SJCRH30 (cell line): ENCODE measurements at regions not wholly inside any gene's neighbourhood (a gene's known extent, or its start where the extent isn't known, plus 50 kb on each side); places are given as distances from the start of the nearest gene placed in this dataset.
A peak's percentile ranks its signal among the peaks of the same experiment; 100 is the strongest.

ENCODE experiments used
- DNase-seq, 2 experiments: peaks; one replicate each; pipeline ENCODE4 v3.0.0-alpha.2; 2015 to 2020
- H3K27ac ChIP-seq: fragments of 250-450 bp; sonication (Bioruptor Pico); 2 replicates; pipeline ENCODE4 v1.5.1; 2020; ENCODE audit warnings: mild to moderate bottlenecking, moderate library complexity
- H3K27me3 ChIP-seq: fragments of 250-450 bp; sonication (Bioruptor Pico); 2 replicates; pipeline ENCODE4 v1.5.1; 2020; ENCODE audit warnings: mild to moderate bottlenecking, moderate library complexity
- H3K36me3 ChIP-seq: fragments of 250-450 bp; sonication (Bioruptor Pico); 2 replicates; pipeline ENCODE4 v1.5.1; 2020; ENCODE audit warnings: mild to moderate bottlenecking, moderate library complexity
- H3K4me1 ChIP-seq: fragments of 250-450 bp; sonication (Bioruptor Pico); 2 replicates; pipeline ENCODE4 v1.5.1; 2020; ENCODE audit warnings: mild to moderate bottlenecking, moderate library complexity
- H3K4me3 ChIP-seq: fragments of 250-450 bp; sonication (Bioruptor Pico); 2 replicates; pipeline ENCODE4 v1.5.1; 2020; ENCODE audit warnings: mild to moderate bottlenecking, moderate library complexity
- H3K9me3 ChIP-seq: fragments of 250-450 bp; sonication (Bioruptor Pico); replicated peaks from 2 replicates; pipeline ENCODE4 v1.5.1; 2020; ENCODE audit warnings: mild to moderate bottlenecking, moderate library complexity

- Histone ChIP-seq H3K27ac (peak overlapping the region; percentile 91), H3K36me3 (no peaks in the 10 kb centered on the region), H3K9me3 (no peaks in the 10 kb centered on the region), H3K4me1 (peaks cover 52% of the 10 kb centered on the region), H3K27me3 (no peaks in the 10 kb centered on the region), H3K4me3 (peak overlapping the region; percentile 7; the same call in 1 of the 2 replicates)
- peak; percentile 88 to 94 for DNase-seq
These were observed 173.7 kb downstream of the ACKR3 start for GRCh38 chr2:236743039-236743920.

- peak overlapping the region; percentile 91 for H3K27ac ChIP-seq
- no peak for DNase-seq
- no peaks in the 10 kb centered on the region for H3K27me3 ChIP-seq
- no peaks in the 10 kb centered on the region for H3K36me3 ChIP-seq
- peaks cover 58% of the 10 kb centered on the region for H3K4me1 ChIP-seq
- no peaks in the 10 kb centered on the region for H3K9me3 ChIP-seq
- no peak overlapping the region for H3K4me3 ChIP-seq
These were observed 174.3 kb downstream of the ACKR3 start for GRCh38 chr2:236743921-236744280.

GRCh38 chr2:236744281-236744705 lies 174.7 kb downstream of the ACKR3 start:
- Histone ChIP-seq H3K4me1 (peaks cover 62% of the 10 kb centered on the region), H3K27ac (peak overlapping the region; percentile 91), H3K4me3 (no peak overlapping the region), H3K9me3 (no peaks in the 10 kb centered on the region), H3K27me3 (no peaks in the 10 kb centered on the region), H3K36me3 (no peaks in the 10 kb centered on the region)
- DNase-seq = peak; percentile 82 to 83

- Histone ChIP-seq H3K9me3 (no peaks in the 10 kb centered on the region), H3K36me3 (no peaks in the 10 kb centered on the region), H3K4me3 (no peak overlapping the region), H3K27me3 (no peaks in the 10 kb centered on the region), H3K4me1 (peaks cover 66% of the 10 kb centered on the region), H3K27ac (peak overlapping the region; percentile 91)
- DNase-seq = peak; percentile 65 to 78
These were observed 175.1 kb downstream of the ACKR3 start for GRCh38 chr2:236744716-236745115.

- Histone ChIP-seq H3K36me3 (no peaks in the 10 kb centered on the region), H3K4me3 (no peak overlapping the region), H3K4me1 (peaks cover 66% of the 10 kb centered on the region), H3K27ac (peak overlapping the region; percentile 91), H3K9me3 (no peaks in the 10 kb centered on the region), H3K27me3 (no peaks in the 10 kb centered on the region)
- peak; percentile 83 to 84 for DNase-seq
These were observed 176.0 kb downstream of the ACKR3 start for GRCh38 chr2:236745420-236746210.

- no peak for DNase-seq
- H3K4me1 ChIP-seq = peaks cover 66% of the 10 kb centered on the region
- no peak overlapping the region; the same call in 1 of the 2 replicates for H3K27ac ChIP-seq
- H3K36me3 ChIP-seq = no peaks in the 10 kb centered on the region
- no peaks in the 10 kb centered on the region for H3K9me3 ChIP-seq
- no peak overlapping the region for H3K4me3 ChIP-seq
- no peaks in the 10 kb centered on the region for H3K27me3 ChIP-seq
These were observed 177.2 kb downstream of the ACKR3 start for GRCh38 chr2:236746833-236747232.

GRCh38 chr2:236747426-236747825 lies 177.8 kb downstream of the ACKR3 start:
- peaks cover 62% of the 10 kb centered on the region for H3K4me1 ChIP-seq
- DNase-seq = no peak

GRCh38 chr2:236747925-236748324 lies 178.3 kb downstream of the ACKR3 start:
- H3K4me3 ChIP-seq = no peak overlapping the region
- no peak overlapping the region for H3K27ac ChIP-seq
- peaks cover 59% of the 10 kb centered on the region for H3K4me1 ChIP-seq
- H3K9me3 ChIP-seq = no peaks in the 10 kb centered on the region
- no peaks in the 10 kb centered on the region for H3K36me3 ChIP-seq
- no peaks in the 10 kb centered on the region for H3K27me3 ChIP-seq
- DNase-seq = no peak

More at GRCh38 chr2:236747426-236747825, 177.8 kb downstream of the ACKR3 start:
- no peak overlapping the region for H3K4me3 ChIP-seq
- H3K36me3 ChIP-seq = no peaks in the 10 kb centered on the region
- H3K27ac ChIP-seq = no peak overlapping the region
- H3K9me3 ChIP-seq = no peaks in the 10 kb centered on the region
- no peaks in the 10 kb centered on the region for H3K27me3 ChIP-seq

- DNase-seq = no peak
These were observed 178.8 kb downstream of the ACKR3 start for GRCh38 chr2:236748385-236748784.

GRCh38 chr2:236748801-236749200 lies 179.2 kb downstream of the ACKR3 start:
- Histone ChIP-seq H3K9me3 (no peaks in the 10 kb centered on the region), H3K27ac (peak overlapping the region; percentile 43), H3K36me3 (no peaks in the 10 kb centered on the region), H3K4me1 (peaks cover 59% of the 10 kb centered on the region), H3K27me3 (no peaks in the 10 kb centered on the region), H3K4me3 (no peak overlapping the region)
- DNase-seq = peak; percentile 85 to 90

More at GRCh38 chr2:236748385-236748784, 178.8 kb downstream of the ACKR3 start:
- Histone ChIP-seq H3K27ac (peak overlapping the region; percentile 43), H3K36me3 (no peaks in the 10 kb centered on the region), H3K4me3 (no peak overlapping the region), H3K4me1 (peaks cover 59% of the 10 kb centered on the region), H3K27me3 (no peaks in the 10 kb centered on the region), H3K9me3 (no peaks in the 10 kb centered on the region)

GRCh38 chr2:236749346-236749745 lies 179.7 kb downstream of the ACKR3 start:
- Histone ChIP-seq H3K27me3 (no peaks in the 10 kb centered on the region), H3K36me3 (no peaks in the 10 kb centered on the region), H3K9me3 (no peaks in the 10 kb centered on the region), H3K27ac (peak overlapping the region; percentile 43), H3K4me3 (no peak overlapping the region), H3K4me1 (peaks cover 59% of the 10 kb centered on the region)
- peak; percentile 62 to 72 for DNase-seq

GRCh38 chr2:236752096-236752495 lies 182.5 kb downstream of the ACKR3 start:
- Histone ChIP-seq H3K27me3 (no peaks in the 10 kb centered on the region), H3K4me1 (peaks cover 41% of the 10 kb centered on the region), H3K36me3 (no peaks in the 10 kb centered on the region), H3K9me3 (0 out of 2 replicates have a peak, but pooled peaks cover 2% of the 10 kb centered on the region), H3K4me3 (no peak overlapping the region), H3K27ac (no peak overlapping the region)
- DNase-seq = no peak

GRCh38 chr2:236753606-236754270 lies 184.1 kb downstream of the ACKR3 start:
- H3K4me1 ChIP-seq = peaks cover 32% of the 10 kb centered on the region
- no peaks in the 10 kb centered on the region for H3K27me3 ChIP-seq
- H3K9me3 ChIP-seq = 0 out of 2 replicates have a peak, but pooled peaks cover 2% of the 10 kb centered on the region
- no peaks in the 10 kb centered on the region for H3K36me3 ChIP-seq
- H3K4me3 ChIP-seq = no peak overlapping the region
- no peak for DNase-seq
- peak overlapping the region; percentile 18 for H3K27ac ChIP-seq

- H3K27ac ChIP-seq = peak overlapping the region; percentile 18
- DNase-seq = peak; percentile 79 to 88
- H3K27me3 ChIP-seq = no peaks in the 10 kb centered on the region
- peaks cover 26% of the 10 kb centered on the region for H3K4me1 ChIP-seq
- no peaks in the 10 kb centered on the region for H3K36me3 ChIP-seq
- H3K4me3 ChIP-seq = no peak overlapping the region
- 0 out of 2 replicates have a peak, but pooled peaks cover 2% of the 10 kb centered on the region for H3K9me3 ChIP-seq
These were observed 184.8 kb downstream of the ACKR3 start for GRCh38 chr2:236754271-236754944.
